ENCODE measurements at regions not wholly inside any gene's neighbourhood (a gene's known extent, or its start where the extent isn't known, plus 50 kb on each side); places are given as distances from the start of the nearest gene placed in this dataset.
"Not testable (repeated sequence)": the region's sequence is repeated elsewhere in the genome, so short reads cannot be mapped to it uniquely, and the experiment has no call there.

DNA sequence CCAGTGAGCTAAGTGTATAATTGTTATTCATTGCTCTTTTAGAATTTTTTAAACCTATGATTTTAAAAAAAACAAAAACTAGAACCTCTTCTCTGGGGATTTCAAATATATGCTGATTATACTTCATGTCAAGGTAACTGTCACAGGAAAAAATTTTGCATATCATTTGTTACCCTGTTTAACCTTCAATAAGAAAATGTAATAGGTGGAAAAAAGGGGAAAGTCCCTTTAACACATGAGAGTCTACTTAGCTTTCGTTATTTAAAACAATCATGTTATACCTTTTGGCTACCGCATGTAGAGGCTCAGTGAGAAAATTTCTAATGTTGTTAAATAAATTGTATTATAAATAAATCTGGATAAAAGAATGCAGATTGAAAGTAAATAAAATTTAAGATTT is 190.1 kb upstream of the AKR1E2 start:
- DNase-seq (ENCODE audit: low spot score), result no peak

DNA sequence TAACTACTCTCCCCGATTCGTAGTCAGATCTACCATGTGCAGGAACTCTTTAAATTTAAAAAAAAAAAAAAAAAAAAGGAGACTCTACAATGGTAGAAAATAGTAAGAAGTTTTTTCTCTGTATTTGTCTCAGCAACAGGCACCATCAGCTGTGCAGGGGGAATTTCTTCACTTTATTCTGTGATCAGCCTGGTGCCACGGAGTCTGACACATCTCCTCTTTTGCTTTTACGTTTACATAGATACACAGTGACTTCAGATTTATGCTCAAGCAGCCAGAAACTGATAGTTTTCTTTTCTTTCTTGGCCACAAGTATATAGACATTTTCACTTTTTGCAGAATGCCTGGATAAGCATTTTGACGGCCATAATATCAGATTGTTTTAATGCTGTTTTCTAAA is 190.6 kb upstream of the AKR1E2 start:
- no peak for DNase-seq (ENCODE audit: low spot score)

DNA sequence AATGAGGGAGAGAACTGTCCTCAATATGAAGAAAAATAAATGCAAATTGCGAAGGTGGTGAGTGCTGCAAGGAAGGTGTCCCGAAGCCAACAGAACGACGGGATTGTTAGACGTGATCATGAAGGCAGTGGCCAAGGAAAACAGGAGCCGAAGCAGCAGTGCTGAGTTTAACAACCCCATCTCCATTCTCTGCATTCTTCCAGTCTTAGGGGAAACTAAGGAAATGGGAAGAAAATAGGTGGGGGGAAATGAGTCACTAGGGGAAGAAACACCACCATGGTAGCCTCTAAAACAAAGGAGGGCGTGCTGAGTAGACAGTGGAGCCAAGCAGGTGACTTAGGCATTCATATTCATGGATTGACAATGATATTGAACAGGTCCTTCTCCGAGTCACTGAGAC is 192.2 kb upstream of the AKR1E2 start:
- no peak for DNase-seq (ENCODE audit: low spot score)

DNA sequence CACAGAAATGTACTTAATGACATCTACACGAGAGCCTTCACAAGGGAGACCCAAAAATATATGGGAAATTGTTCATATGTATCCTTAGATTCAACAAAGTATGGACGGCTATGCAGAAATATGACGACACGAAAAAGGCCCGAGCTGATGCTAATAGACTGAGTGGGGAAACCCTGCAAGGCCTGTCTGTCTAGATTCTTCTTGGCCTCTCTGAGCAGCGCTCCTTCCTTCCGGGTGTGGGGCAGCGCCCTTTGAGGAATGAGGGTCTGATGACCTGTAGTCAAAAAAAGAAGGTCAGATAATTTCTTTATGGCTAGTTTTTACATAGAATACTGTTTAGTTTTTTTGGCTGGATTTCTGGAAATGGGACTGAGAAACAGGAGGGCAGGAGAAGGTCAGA is 192.8 kb upstream of the AKR1E2 start:
- DNase-seq (ENCODE audit: low spot score), result no peak

DNA sequence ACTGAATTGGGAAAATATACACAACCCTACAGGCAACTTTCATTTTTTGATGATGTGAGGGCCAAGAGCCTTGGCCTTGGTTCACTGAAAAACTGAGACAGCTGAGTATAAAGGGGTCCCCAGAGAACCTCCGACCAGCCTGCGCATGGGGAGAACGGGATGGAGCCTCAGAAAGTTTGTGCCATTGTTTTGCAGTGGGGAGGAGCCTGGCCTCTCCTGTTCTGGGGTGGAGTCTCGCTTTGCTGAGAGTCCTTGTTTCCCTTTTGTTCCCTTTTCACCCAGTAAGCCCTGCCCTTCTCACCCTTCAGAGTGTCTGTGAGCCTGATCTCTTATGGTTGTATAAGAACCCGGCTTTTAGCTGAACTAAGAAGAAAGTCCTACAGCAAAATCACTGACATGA is 193.2 kb upstream of the AKR1E2 start:
- no peak for DNase-seq (ENCODE audit: low spot score)

DNA sequence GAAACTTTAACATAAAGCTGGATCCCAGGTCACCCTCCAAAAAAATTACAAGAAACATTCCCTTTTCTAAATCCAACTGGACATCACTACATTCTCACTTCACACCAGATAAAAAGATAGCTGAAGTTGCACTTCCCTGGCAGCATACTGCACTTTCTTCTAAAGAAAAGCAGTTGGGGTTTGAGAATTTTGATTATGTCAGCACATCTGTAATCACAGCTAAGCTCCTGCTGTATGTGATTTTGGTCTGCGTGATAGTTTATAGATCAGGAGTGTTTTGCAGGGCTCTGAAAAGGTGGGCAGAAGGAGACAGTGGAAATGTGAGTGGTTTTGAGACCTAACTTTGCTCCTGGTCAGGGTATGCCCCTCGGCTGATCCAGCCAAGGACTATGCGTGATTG is 199.1 kb upstream of the AKR1E2 start:
- no peak for DNase-seq (ENCODE audit: low spot score)

DNA sequence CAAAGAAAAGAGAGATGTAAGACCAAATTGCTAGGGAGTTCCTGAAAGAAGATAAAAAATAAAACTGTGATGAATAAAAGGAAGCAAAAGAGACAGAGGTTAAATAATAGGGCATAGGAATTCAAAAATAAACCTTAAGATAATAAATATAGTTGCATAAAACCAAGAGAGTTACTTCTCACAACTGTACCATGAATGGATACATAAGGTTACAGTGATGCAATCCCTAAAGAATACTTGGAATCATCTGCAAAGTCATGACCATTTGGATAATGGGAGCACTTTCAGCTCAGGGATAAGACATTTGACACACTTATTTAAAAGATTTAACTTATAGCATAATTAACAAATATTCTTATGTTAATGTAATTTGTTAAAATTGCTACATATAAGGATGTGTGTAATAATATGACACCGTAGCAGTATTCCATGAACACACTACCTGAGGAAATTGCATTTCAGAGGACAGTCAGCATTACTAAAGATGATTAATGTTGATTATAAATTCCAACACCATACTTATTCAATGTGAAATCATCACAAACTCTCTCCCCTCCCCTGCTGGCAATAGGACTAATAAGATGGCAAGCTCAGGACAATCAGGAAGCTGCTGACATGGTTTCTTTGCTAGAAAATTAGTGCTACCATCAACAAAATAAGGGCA is 202.1 kb upstream of the AKR1E2 start:
- DNase-seq (ENCODE audit: low spot score), result no peak

DNA sequence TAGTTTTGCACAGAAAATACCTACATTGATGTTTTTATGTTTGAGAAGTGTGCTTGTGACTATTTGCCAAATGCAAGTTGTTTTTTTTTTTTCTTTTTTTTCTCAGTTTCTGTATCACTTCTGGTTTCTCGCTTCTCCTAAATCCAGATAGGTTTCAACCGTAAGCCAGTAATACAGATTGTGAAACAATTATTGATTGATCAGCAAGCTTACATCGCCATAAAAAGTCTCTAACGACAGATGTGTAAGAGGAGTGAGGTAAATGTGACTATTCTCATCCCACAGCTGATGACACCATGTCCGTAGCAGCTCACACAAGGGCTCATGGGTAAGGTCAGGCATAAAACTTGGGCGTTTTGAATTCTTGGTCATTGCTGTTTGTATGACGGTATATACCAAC is 202.8 kb upstream of the AKR1E2 start:
- no peak for DNase-seq (ENCODE audit: low spot score)

DNA sequence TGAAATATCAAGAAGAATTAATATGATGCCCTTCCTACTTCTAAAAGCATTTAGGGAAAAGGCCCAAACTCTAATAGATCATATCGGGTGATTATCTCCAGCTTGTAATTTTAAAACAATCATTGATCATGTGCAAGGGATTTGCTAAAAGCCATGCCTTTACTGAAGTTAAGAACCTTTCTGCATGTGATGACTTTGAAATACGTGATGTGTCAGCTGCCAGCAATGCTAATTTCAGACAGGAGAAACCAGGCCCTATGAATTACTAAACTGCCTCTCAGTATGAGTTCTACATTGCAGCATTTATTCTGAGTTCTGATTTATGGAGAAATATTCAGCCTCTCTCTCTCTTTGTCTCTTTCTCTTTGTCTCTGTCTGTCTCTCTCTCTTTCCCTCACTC is 203.6 kb upstream of the AKR1E2 start:
- no peak for DNase-seq (ENCODE audit: low spot score)

DNA sequence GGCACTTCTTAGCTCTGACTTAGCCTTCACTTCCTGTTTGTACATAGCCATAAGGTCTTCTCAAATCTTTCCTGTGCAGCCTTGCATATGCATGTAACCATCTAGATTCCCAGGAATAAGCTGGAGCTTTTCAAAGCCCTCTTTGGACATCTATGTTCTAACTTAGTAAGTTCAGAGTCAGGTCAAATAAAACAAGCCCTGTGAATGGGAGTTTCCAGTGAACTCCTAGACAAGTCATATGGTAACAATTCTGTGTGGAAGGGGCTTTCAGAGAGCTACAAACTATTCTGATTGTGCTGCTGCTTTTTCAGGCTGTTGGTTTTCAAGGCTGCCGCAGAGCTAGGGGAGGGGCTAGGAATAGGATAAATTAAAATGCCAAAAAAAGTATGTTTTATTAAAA is 208.4 kb upstream of the AKR1E2 start:
- DNase-seq (ENCODE audit: low spot score), result no peak

DNA sequence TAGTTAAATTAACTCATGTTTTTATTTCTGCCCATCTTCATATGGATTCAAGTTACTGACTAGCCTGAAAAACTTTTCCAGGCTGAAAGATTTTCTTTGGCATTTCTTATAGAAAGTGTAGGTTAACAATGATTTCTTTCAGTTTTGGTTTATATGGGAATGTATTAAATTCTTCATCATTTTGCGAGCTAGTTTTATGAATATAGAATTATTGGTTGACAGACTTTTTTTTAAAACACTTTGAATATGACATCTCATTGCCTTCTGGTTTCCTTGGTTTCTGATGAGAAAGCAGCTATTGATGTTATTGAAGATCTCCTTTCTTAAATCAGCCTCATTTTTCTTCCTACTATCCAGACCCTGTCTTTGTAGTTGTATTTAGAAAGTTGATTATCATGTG is 211.0 kb upstream of the AKR1E2 start:
- DNase-seq (ENCODE audit: low spot score), result no peak

DNA sequence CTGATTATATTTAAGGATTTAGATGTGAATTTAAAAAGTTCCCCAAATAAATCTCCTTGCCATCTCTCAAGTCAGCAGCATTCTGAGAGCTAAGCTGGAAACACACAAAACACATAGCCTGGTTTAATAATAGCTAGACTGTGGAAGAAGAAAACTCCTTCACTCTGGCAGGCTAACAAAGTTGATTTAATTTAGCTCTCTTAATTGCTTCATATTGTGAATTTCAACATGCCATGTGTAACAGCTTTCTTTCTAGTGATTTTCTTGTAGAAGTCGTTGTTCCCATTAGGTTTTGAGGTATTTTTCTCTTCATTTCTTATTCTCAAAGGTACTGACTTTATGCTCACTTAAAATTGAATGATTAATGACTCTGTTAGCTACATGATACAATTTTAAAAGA is 216.8 kb upstream of the AKR1E2 start:
- no peak for DNase-seq (ENCODE audit: low spot score)

DNA sequence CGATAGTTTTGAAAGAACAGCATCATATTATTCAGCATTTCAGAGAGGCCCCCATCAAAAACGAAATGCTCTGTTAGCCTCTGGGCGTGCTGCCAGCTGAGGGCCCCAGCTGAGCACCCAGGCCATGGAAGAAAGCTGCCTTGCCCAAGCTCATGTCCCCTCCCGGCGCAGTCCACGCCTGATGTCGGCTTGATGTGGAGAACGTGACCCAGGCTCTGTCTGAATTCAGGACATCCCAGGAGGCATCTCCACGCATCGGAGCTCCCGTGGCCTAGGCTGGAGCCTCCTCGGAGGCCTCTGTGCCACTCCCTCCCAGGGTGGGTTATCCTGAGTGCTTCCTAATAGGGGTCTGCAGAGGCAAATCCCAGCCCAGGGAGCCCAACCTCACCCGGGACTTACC is 218.3 kb upstream of the AKR1E2 start:
- DNase-seq (ENCODE audit: low spot score), result no peak

DNA sequence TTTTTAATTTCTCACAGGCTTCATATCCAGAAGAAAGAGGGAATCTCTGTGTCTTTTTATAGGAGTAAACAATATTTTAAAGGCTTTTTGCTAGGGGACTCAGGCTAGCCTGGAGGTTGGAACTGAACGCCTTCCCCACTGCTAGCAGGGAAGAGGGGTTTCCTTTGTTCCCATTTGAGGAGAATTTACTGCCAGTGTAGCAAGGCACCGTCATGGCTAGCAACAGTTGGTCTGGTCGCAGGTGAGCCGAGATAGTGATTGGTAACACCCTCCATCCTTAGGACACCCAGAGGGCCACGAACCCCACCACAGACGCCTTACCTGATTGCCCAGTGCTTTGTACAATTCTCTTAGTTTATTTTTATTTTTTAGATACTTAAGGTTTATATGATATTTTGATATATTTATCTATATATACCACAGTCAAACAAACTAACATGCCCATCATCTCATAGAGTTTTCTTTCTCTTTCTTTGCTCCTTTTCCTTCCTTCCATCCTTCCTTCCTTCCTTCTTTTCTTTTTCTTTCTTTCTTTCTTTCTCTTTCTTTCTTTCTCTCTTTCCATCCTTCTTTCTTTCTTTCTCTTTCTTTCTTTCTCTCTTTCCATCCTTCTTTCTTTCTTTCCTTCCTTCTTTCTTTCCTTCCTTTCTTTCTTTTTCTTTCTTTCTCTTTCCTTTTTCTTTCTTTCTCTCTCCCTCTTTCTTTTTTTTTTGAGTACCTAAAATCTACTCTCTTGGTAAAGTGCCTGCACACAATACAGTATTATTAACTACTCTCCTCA is 219.0 kb upstream of the AKR1E2 start:
- DNase-seq (ENCODE audit: low spot score), result no peak

DNA sequence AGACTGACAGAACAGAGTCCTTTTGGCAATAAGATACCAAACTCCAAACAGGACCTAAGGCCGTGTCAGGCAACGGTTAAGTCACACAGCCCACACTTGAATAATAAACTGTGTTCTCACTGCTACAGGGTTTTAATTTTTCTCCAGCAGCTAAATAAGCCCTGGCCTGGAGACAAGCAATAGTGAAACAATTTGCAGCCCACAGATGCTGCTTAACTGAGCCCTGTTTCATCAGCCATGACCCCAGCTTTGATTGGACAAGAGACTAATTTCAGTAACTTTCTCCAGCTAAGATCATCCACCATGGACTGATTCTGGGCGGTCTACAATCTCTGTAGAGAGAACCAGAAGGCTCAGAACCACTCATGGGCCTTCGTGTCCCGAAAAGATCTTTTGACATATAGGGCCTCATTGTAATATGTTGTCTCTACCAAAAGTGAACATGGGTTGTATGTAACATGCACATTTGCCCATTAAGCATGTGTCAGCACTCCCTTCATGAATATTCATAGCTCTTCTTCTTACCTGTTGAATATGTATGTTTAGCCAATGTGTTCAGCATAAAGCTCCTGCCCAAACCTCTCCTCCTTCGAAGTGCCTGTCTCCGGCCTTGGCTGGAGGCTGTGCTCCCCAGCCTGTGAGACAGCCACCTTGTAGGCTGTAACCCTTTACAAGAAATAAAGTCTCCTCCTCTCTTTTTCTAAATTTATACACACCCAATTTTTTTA is 223.1 kb upstream of the AKR1E2 start:
- DNase-seq (ENCODE audit: low spot score), result no peak

DNA sequence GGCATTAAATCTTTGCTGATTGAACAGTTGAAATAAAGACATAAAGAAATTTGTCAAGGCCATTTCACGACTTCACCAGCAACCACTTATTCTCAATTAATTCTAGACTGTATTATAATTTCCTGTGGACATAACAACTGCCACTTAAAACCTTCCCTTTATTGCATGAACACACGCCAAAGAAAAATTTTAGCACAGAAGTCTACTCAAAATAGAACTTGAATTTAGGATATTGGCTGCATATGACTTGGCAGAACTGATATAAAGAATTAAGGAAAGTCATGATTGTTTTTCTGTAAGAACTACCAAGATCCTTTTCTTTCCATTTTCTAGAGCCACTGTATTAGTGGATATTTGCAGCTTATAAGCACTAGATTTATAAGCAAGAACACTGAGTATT is 226.5 kb upstream of the AKR1E2 start:
- no peak for DNase-seq (ENCODE audit: low spot score)

DNA sequence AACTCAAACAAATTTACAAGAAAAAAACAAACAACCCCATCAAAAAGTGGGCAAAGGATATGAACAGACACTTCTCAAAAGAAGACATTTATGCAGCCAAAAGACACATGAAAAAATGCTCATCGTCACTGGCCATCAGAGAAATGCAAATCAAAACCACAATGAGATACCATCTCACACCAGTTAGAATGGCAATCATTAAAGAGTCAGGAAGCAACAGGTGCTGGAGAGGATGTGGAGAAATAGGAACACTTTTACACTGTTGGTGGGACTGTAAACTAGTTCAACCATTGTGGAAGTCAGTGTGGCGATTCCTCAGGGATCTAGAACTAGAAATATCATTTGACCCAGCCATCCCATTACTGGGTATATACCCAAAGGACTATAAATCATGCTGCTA is 228.1 kb upstream of the AKR1E2 start:
- DNase-seq (ENCODE audit: low spot score), result not testable (repeated sequence)

DNA sequence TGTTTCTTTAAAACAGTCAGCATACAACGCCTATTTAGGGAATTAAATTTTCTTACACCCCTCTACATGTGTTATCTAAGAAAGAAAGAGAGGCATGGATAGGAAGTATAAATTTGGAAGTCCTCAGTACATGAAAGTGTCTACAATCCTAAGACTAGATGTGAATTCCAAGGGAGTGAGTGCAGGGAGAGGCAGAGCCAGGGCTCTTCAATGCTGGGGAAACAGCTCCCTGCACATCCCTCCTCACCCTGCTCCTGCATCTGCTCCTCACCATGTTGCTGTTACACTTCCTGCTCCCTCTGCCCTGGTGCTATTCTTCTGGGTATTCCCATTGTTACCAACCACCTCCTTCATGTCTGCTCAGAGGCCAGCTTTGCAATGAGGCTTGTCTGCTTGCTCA is 229.1 kb upstream of the AKR1E2 start:
- DNase-seq (ENCODE audit: low spot score), result no peak

DNA sequence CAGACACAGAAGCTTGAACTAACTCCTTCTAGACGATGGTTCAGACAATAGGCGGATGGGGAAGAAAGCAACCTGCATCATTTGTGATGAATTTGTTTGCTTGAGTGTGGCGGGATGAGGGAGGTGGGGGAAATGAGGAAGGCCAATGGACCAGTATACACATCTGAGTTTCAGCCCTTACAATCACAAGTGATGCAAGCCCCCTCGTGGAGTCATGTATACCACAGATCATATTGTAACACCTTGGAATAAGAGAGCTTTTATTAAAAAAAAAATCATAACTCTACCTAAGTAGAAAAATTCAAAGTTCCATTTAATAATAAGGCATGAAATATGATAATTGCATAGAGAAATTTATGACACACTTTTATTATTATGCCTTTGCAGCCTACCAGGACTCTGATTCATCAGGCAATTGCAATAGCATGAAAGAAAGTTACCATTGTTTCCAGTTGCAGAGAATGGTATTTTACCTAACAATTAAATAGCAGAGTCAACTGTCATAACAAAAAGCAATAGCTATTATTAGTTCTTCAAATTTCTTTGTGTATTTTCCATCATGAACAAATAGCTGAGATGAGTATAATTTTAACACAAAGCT is 230.2 kb upstream of the AKR1E2 start:
- DNase-seq (ENCODE audit: low spot score), result no peak

DNA sequence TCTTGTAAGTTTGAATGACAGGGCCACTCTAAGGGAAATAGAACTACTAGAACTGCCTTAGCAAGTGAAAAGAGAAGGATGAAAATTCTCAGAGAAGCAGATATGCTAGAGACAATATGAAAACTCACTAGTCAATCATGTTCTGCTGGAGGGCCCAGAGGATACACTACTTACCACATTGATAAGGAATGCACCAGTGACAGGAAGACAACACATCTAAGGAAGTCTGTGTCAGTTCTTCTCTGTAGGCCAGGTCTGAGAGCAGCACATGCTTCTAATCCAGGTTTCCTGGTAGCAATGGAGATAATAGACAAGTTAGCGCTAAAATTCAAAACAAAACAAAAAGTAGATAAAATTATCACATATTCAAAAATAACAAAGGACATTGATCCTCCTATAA is 235.2 kb upstream of the AKR1E2 start:
- DNase-seq (ENCODE audit: low spot score), result no peak

DNA sequence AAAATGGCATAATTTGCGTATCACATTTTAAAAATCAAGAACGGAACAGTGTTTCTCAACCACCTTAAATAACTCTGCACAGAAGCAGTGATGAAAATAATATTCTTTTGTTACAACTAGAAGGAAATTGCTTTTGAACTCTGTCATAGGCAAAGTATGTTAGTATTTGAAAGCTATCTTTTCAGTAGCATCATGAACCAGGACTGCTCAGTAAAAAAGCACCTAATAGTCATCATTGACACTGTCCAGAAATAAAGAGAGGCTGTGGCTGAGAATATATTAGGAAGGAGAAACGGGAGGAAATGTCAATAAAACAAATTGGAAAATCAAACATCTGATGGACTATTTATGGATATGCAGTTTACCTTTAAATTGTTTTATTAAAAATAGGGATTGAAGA is 237.2 kb upstream of the AKR1E2 start:
- DNase-seq (ENCODE audit: low spot score), result no peak

DNA sequence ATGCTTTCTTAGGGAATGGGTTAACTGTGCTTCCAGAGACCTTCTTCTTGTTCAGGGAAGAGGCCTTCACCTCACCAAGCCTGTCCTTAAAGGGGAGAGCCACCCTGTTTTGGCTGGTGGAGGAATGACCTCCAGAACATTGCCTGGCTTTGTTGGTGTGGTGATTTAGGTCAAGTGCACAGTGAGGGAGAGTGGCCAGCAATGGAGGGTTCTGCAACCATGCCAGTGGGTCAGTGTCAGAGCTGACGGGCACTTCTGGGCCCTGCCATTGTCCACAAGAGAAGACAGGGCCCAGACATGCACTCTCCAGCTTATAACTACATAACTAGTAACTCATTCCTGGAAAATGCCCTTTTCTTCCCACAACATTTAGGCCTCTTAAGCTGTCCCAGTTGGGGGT is 238.5 kb upstream of the AKR1E2 start:
- DNase-seq (ENCODE audit: low spot score), result no peak

DNA sequence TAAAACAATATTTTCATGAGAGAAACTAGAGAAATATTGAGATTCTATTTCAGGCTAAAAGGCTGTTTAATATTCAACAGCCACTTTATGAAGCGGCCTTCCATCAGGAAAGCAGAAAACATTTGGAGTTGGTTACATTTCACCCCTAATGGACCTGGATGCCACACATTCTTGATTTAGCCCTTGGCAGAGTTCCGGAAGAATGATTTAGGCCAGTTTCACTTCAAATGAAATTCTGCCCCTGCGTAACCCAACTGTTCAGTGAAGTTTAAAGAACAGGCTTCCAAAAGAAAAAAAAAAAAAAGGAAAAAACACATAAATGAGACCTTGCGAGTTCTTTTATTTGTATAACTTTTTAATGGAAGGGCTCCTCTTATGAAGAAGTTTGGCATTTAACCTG is 239.2 kb upstream of the AKR1E2 start:
- DNase-seq (ENCODE audit: low spot score), result no peak

All from H4 (cell line).